ENCODE measurements at regions not wholly inside any gene's neighbourhood (a gene's known extent, or its start where the extent isn't known, plus 50 kb on each side); places are given as distances from the start of the nearest gene placed in this dataset.

- H3K9ac ChIP-seq (replicated peaks; ENCODE audit: extremely low read depth, insufficient read depth, low read length) = no peak overlapping the region
- dilution Hi-C loops (cut with MboI; ENCODE audit: extremely low pct_ligation_motif_present, low sequenced_read_pairs) = no loop called here
- H3K4me1 ChIP-seq (ENCODE audit: control insufficient read depth, extremely low read depth, insufficient read depth, low read length) = no peaks in the 10 kb centered on the region
- POLR2A ChIA-PET = no interaction called here
- H3K9me1 ChIP-seq (replicated peaks; ENCODE audit: control insufficient read depth, extremely low read depth, insufficient read depth, low read length) = no peaks in the 10 kb centered on the region
- DNase-seq (ENCODE audit: low read depth, low spot score) (no peak), FAIRE-seq (no peak)
- no peaks in the 10 kb centered on the region for H3K36me3 ChIP-seq (ENCODE audit: control insufficient read depth in 2 of 2, extremely low read depth in 1 of 2, insufficient read depth in 2 of 2, low read length in 2 of 2)
- H3K27ac ChIP-seq (ENCODE audit: insufficient read depth, low read depth, low read length) = no peak overlapping the region
- no peaks in the 10 kb centered on the region for H3K79me2 ChIP-seq (ENCODE audit: control insufficient read depth, insufficient read depth, low read length)
- no peaks in the 10 kb centered on the region for H4K20me1 ChIP-seq (replicated peaks; ENCODE audit: control insufficient read depth, extremely low read depth, insufficient read depth, low read length)
- TF ChIP-seq FOS (IDR thresholded peaks at IDR 0.05; ENCODE audit: borderline replicate concordance, insufficient read depth, low read length) = no peak
- TF ChIP-seq POLR2A (IDR thresholded peaks at IDR 0.05; ENCODE audit: low read depth, low read length) = no peak
- TF ChIP-seq CTCF (IDR thresholded peaks at IDR 0.05; ENCODE audit: extremely low read depth in 1 of 2, insufficient read depth in 1 of 2, low read depth in 1 of 2, low read length in 2 of 2) = no peak
- no peak for TF ChIP-seq EZH2 (IDR thresholded peaks at IDR 0.05; ENCODE audit: borderline replicate concordance, low read depth, low read length, severe bottlenecking)
- no peak for TF ChIP-seq POLR2AphosphoS5 (IDR thresholded peaks at IDR 0.05; ENCODE audit: insufficient read depth, low read depth, low read length)
- no peak for TF ChIP-seq MYC (IDR thresholded peaks at IDR 0.05; ENCODE audit: low read depth, low read length)
- no peak for TF ChIP-seq JUN (IDR thresholded peaks at IDR 0.05; ENCODE audit: borderline replicate concordance, insufficient read depth, insufficient read length, low read depth)
- no peak for TF ChIP-seq MAX (IDR thresholded peaks at IDR 0.05; ENCODE audit: insufficient read depth, insufficient read length)
- TF ChIP-seq GATA2 (IDR thresholded peaks at IDR 0.05; ENCODE audit: insufficient read depth, insufficient read length, low read depth, low read length) = no peak
- CTCF ChIA-PET = no interaction called here
- no peaks in the 10 kb centered on the region for H3K27me3 ChIP-seq (ENCODE audit: control insufficient read depth in 2 of 2, insufficient read depth in 2 of 2, low read length in 2 of 2)
- intact Hi-C loops (cut with micrococcal nuclease) = no loop called here
- H3K4me2 ChIP-seq (ENCODE audit: insufficient read depth, low read length) = no peak overlapping the region
- no peak overlapping the region for H2AFZ ChIP-seq (ENCODE audit: low read depth, low read length)
- no peak overlapping the region for H3K4me3 ChIP-seq (replicated peaks in 1 of 3; ENCODE audit: insufficient read depth in 1 of 3, low read depth in 1 of 3, low read length in 3 of 3)
- no TSS peak for BruUV-seq (replicated peaks)
- H3K9me3 ChIP-seq (replicated peaks; ENCODE audit: control insufficient read depth, insufficient read depth, low read length) = no peaks in the 10 kb centered on the region
These were observed 173.7 kb upstream of the ID4 start for GRCh38 chr6:19663479-19663878.

All from endothelial cell of umbilical vein (primary cell).